Psoas muscle (tissue), 7 donors: ENCODE measurements at regions not wholly inside any gene's neighbourhood (a gene's known extent, or its start where the extent isn't known, plus 50 kb on each side); places are given as distances from the start of the nearest gene placed in this dataset.

ENCODE experiments used
- ATAC-seq, 4 donors: fragments of 200-7000 bp; cut with Tn5 transposase; one replicate each; pipeline ENCODE4 v1.9.1; 2020; ENCODE audit warnings: moderate library complexity in 3 of 4, mild to moderate bottlenecking in 2 of 4
- DNase-seq, 2 donors: peaks; one replicate each; pipeline ENCODE4 v3.0.0-alpha.2; 2020
- H3K27ac ChIP-seq: fragments of 200-600 bp; one replicate; pipeline ENCODE4 v1.8.0; 2022
- H3K27me3 ChIP-seq, 3 donors: fragments of 200-600 bp in 1 of 3; one replicate each; pipeline versions ENCODE4 v1.6.1 to v1.8.0; 2013 to 2022; ENCODE audit warnings: low read length in 2 of 3, mild to moderate bottlenecking in 2 of 3, moderate library complexity in 1 of 3; ENCODE audit not compliant: insufficient read depth in 3 of 3
- H3K36me3 ChIP-seq, 2 donors: fragments of 200-600 bp in 1 of 2; one replicate each; pipeline versions ENCODE4 v1.6.1 to v1.8.0; 2013 to 2022; ENCODE audit warnings: low read depth in 1 of 2, mild to moderate bottlenecking in 1 of 2, moderate library complexity in 1 of 2; ENCODE audit not compliant: insufficient read depth in 1 of 2
- H3K4me1 ChIP-seq: fragments of 200-600 bp; one replicate; pipeline ENCODE4 v1.8.0; 2022
- H3K4me3 ChIP-seq: fragments of 200-600 bp; one replicate; pipeline ENCODE4 v1.8.0; 2022; ENCODE audit warnings: mild to moderate bottlenecking
- H3K9me3 ChIP-seq: fragments of 200-600 bp; one replicate; pipeline ENCODE4 v1.8.0; 2022
- WGBS, 3 donors: extraction: QIAGEN DNeasy Blood & Tissue Kit; methylation state at CpG; one replicate each; pipeline versions ENCODE4 v1.1.6 to v1.1.7; 2013; 5-methylcytosine and 5-hydroxymethylcytosine counted together
- intact Hi-C, 2 donors: fragments of 100-400 bp; cut with DNase I; formaldehyde crosslinking; loops; one replicate each; pipeline versions ENCODE4 v1.11.0 to v1.14.2; 2022
- TF ChIP-seq, protein P1 (sequence below): fragments of 200-600 bp; IDR thresholded peaks from one replicate; pipeline ENCODE4 v1.8.0; 2022; ENCODE audit warnings: antibody characterized with exemption
- donor health status: healthy with polysubstance abuse.
- donor health status: DM: no; HTN: no; CAD: no; lungs with moderate emphysema.
- donor health status: Bipolar disorder and iron deficiency.
- donor health status: healthy.
- donor health status: DM: yes; HTN: yes; CAD: no.
- donor health status: DM: no; HTN: no; CAD: no.
- donor health status: DM: yes; HTN: yes; CAD: no.

DNA sequence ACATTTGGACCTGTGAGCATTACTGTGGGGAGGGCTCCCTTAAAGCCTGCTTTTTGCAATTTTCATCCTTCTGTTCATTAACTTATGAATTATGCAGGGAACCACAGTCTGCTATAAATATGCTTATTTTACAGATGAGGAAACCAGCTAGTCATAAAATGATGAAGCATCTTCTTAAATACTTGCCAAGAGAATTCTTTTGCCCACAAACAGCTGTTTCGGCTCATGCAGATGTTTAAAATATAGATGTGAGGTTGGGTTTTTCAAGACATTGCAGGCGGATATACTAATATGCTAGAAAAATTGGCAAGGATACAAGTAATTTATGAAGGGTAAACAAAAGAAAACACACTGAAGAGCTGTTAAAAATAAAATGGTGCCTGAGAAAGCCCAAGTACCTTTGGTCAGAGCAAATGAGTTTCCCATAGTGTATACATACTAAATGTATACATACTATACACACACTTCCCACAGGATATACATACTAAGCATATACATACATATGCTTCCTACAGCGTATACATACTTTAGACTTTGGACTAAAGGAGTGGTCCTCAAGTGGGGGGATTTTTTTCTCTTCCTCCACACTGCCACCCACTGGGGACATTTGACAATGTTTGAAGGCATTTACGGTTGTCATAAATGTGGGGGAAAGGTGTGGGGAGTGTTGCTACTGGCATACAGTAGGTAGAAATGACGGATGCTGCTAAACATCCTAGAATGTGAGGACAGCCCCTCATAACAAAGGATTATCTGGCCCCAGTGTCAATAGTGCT lies 164.9 kb upstream of the CSNK1A1L start:
- no peak for DNase-seq
- Histone ChIP-seq H3K27ac (no peak overlapping the region), H3K27me3 (no peaks in the 10 kb centered on the region), H3K4me1 (no peaks in the 10 kb centered on the region), H3K9me3 (no peaks in the 10 kb centered on the region), H3K4me3 (no peak overlapping the region), H3K36me3 (no peaks in the 10 kb centered on the region)
- ATAC-seq, result no peak
- WGBS, 3 donors, result 81 to 85% (median 84%) methylated on average over 5 of the region's 5 CpGs
- TF ChIP-seq, protein P1, sequence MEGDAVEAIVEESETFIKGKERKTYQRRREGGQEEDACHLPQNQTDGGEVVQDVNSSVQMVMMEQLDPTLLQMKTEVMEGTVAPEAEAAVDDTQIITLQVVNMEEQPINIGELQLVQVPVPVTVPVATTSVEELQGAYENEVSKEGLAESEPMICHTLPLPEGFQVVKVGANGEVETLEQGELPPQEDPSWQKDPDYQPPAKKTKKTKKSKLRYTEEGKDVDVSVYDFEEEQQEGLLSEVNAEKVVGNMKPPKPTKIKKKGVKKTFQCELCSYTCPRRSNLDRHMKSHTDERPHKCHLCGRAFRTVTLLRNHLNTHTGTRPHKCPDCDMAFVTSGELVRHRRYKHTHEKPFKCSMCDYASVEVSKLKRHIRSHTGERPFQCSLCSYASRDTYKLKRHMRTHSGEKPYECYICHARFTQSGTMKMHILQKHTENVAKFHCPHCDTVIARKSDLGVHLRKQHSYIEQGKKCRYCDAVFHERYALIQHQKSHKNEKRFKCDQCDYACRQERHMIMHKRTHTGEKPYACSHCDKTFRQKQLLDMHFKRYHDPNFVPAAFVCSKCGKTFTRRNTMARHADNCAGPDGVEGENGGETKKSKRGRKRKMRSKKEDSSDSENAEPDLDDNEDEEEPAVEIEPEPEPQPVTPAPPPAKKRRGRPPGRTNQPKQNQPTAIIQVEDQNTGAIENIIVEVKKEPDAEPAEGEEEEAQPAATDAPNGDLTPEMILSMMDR, result no peak
- intact Hi-C loops, result no loop called here

DNA sequence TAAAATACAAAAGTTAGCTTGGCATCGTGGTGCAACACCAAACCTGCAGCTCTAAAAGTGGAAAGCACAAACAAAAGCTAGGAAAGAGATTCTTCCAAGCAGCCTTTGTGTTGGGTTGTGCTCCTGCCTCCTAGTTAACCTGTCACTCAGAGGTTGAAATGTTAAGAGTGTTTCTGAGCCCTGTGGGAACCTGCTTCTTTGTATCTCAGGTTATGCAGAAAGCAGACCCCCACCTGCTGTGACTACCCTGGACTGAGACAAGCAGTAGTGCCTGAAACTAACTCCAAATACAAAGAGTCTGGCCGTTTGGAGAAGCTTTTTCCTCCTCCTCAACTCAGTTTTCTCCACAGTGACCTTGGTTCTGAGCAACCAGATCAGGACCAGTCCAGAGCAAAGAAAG lies 158.4 kb upstream of the CSNK1A1L start:
- Histone ChIP-seq H3K4me1 (no peaks in the 10 kb centered on the region), H3K9me3 (peaks cover 19% of the 10 kb centered on the region), H3K27ac (no peak overlapping the region), H3K36me3 (no peaks in the 10 kb centered on the region), H3K4me3 (no peak overlapping the region), H3K27me3 (no peaks in the 10 kb centered on the region)
- ATAC-seq (no peak), DNase-seq (no peak)
- TF ChIP-seq, protein P1, result no peak
- WGBS, 3 donors, result 41 to 54% (median 49%) methylated on average over 2 of the region's 2 CpGs
- intact Hi-C loops, result no loop called here

DNA sequence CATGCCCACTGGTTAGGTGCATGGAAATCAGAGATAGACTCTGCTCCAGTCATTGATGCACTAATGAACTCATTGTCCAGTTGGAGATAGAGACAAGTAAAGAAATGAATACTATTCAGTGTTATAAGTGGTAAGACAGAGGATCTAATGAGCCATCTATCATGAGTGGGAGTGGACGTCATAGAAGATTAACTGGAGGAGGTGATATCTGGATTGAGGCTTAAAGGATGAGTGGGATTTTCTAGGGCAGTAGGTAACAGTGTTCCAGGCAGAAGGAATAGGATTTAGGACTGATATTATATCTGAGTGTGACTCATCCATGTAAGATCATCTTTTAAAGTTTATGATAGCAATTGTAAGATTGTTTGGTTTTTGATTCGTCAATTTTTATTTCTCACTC lies 152.2 kb upstream of the CSNK1A1L start:
- Histone ChIP-seq H3K9me3 (peaks cover 19% of the 10 kb centered on the region), H3K4me3 (no peak overlapping the region), H3K27me3 (no peaks in the 10 kb centered on the region), H3K4me1 (no peaks in the 10 kb centered on the region), H3K27ac (no peak overlapping the region), H3K36me3 (no peaks in the 10 kb centered on the region)
- intact Hi-C loops, result no loop called here
- ATAC-seq (no peak), DNase-seq (no peak)
- TF ChIP-seq, protein P1, result no peak
- WGBS, 3 donors, result 57 to 78% (median 67%) methylated on average over 2 of the region's 2 CpGs

DNA sequence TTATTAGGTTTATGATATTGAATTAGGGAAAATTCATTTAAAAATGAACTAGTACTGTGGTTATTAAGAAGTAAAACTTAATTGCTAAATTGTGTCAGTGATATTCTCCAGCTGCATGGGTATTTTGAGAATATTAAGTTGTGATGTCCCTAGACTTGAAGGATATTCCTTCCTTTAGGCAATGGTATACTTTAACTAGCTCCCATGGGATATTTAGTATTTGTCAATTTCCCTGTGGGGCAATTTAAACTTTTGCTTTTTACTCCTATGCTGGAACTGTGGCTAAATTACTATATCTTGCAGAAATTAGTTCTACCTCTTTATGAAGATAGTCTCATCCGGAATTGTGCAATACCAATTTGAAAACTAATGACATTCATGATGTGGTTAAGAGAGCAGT lies 151.6 kb upstream of the CSNK1A1L start:
- intact Hi-C loops, result no loop called here
- no peaks in the 10 kb centered on the region for H3K4me1 ChIP-seq
- ATAC-seq, result no peak
- WGBS, 3 donors, result 89 to 95% (median 91%) methylated on average over 1 of the region's 1 CpG
- H3K27me3 ChIP-seq, result no peaks in the 10 kb centered on the region
- peaks cover 19% of the 10 kb centered on the region for H3K9me3 ChIP-seq
- no peak for DNase-seq
- TF ChIP-seq, protein P1, result no peak
- no peaks in the 10 kb centered on the region for H3K36me3 ChIP-seq
- no peak overlapping the region for H3K4me3 ChIP-seq
- H3K27ac ChIP-seq, result no peak overlapping the region

DNA sequence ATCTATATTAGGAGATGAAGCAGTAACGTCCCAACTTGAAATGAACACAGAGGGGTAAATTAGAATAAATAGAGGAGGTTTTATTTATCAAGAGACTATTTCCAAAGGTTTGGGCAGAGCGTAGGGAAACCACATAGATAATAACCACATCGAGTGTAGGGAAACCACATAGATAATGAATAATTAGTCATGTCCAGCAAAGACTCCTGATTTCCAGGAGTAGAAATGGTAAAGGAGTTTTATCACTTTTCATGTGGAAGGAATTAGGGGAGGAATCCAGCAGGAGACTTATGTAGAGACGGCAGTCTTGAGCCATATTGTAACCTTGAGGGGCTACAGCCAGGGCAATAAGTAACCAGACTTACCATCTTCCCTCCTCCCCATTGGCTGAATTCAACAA lies 136.3 kb upstream of the CSNK1A1L start:
- DNase-seq (no peak), ATAC-seq (no peak)
- no peaks in the 10 kb centered on the region for H3K27me3 ChIP-seq
- TF ChIP-seq, protein P1, result no peak
- no peak overlapping the region for H3K27ac ChIP-seq
- H3K4me1 ChIP-seq, result no peaks in the 10 kb centered on the region
- 88 to 93% (median 90%) methylated on average over 4 of the region's 4 CpGs for WGBS, 3 donors
- intact Hi-C loops, result no loop called here
- H3K36me3 ChIP-seq, result no peaks in the 10 kb centered on the region
- H3K4me3 ChIP-seq, result no peak overlapping the region
- no peaks in the 10 kb centered on the region for H3K9me3 ChIP-seq
